Activated CD4-positive, alpha-beta T cell treated with anti-CD3 and anti-CD28 coated beads for 36 hours (primary cell): ENCODE measurements at regions not wholly inside any gene's neighbourhood (a gene's known extent, or its start where the extent isn't known, plus 50 kb on each side); places are given as distances from the start of the nearest gene placed in this dataset.
A peak's percentile ranks its signal among the peaks of the same experiment; 100 is the strongest.
"Not testable (repeated sequence)": the region's sequence is repeated elsewhere in the genome, so short reads cannot be mapped to it uniquely, and the experiment has no call there.

ENCODE experiments used
- ATAC-seq: fragments of 200-7000 bp; cut with Tn5 transposase; one replicate; pipeline ENCODE4 v1.10.0; 2021; ENCODE audit warnings: mild to moderate bottlenecking, moderate library complexity
- CTCF ChIA-PET: fragments of 350-600 bp; sonication (Branson Sonifier 250); formaldehyde crosslinking; loops from one replicate; lab custom pipeline; 2021; ENCODE audit warnings: antibody characterized with exemption; lab: Charles Lee
- POLR2A ChIA-PET: fragments of 350-600 bp; sonication (Branson Sonifier 250); formaldehyde crosslinking; loops from one replicate; lab custom pipeline; 2021; ENCODE audit warnings: antibody characterized with exemption, inconsistent platforms; lab: Charles Lee
- DNase-seq: peaks from one replicate; pipeline ENCODE4 v3.0.0-alpha.2; 2020
- H3K27ac Mint-ChIP-seq: one replicate; pipeline ENCODE4 v1.8.0; 2021; ENCODE audit warnings: mixed read lengths
- H3K27me3 Mint-ChIP-seq: one replicate; pipeline ENCODE4 v1.8.0; 2021; ENCODE audit warnings: mixed read lengths
- H3K36me3 Mint-ChIP-seq: one replicate; pipeline ENCODE4 v1.8.0; 2021; ENCODE audit warnings: low read depth, mixed read lengths
- H3K4me1 Mint-ChIP-seq: one replicate; pipeline ENCODE4 v1.8.0; 2021; ENCODE audit warnings: mixed read lengths
- H3K4me3 Mint-ChIP-seq: one replicate; pipeline ENCODE4 v1.8.0; 2021; ENCODE audit warnings: mild to moderate bottlenecking, moderate library complexity, mixed read lengths
- H3K9me3 Mint-ChIP-seq: one replicate; pipeline ENCODE4 v1.8.0; 2021; ENCODE audit warnings: low read depth, mixed read lengths
- intact Hi-C, 2 experiments: fragments of 100-400 bp; cut with DNase I in 1 of 2; cut with micrococcal nuclease in 1 of 2; formaldehyde crosslinking; loops; one replicate each; pipeline versions ENCODE4 v1.14.2 to v1.15.1; 2022 to 2024; cut with DNase I, micrococcal nuclease

DNA sequence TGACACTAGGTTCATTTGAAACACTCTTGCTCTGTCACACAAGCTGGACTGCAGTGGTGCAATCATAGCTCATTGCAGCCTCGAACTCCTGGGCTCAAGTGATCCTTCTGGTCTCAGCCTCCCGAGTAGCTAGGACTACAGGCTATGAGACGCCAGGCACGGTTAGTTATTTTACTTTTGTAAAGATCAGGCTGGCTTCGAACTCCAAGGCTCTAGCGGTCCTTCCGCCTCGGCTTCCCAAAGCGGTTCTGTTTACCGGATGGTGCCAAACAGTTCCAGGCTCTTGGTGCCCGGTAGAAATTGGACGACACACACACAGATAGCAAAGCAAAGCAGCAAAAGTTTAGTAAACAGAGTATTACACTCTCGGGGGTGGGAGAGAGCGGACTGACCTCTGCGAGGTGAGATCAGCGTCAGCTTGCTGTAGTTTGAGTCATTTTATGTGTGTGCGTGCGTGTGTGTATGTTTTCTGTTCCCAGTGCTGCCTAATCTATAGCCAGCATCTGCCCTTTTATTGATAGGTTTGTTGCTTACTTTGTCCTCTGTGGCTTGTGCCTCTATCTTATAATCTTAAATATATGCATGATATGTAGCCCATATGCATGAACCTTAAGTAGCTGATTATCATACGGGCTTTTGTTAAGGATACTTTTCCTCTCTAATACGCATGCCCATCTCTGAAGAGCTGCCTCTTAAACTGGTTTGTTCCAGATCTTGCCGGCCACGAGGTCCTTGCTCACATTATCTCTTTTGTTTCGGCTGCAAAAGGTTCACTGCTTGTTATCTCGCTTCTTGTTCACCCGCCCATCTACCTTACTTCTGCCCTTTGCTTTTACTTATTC lies 75.2 kb downstream of the OR2B2 start:
- POLR2A ChIA-PET, result interaction anchor here (0.6 to 6.6 kb wide), 21 partner anchors 7 to 1793 kb away, joined by 3 to 349 read pairs (median 5); a partner anchor contains a TSS
- DNase-seq, result peak; percentile 80
- H3K4me1 Mint-ChIP-seq, result peaks cover 23% of the 10 kb centered on the region
- ATAC-seq, result peak; percentile 66
- no peaks in the 10 kb centered on the region for H3K36me3 Mint-ChIP-seq
- CTCF ChIA-PET, result interaction anchor here (0.6 to 5.7 kb wide), 15 partner anchors 13 to 677 kb away, joined by 3 to 24 read pairs (median 3); a partner anchor contains a TSS
- peaks cover 9% of the 10 kb centered on the region for H3K27me3 Mint-ChIP-seq
- H3K4me3 Mint-ChIP-seq, result no peak overlapping the region
- H3K27ac Mint-ChIP-seq, result no peak overlapping the region
- H3K9me3 Mint-ChIP-seq, result no peaks in the 10 kb centered on the region
- intact Hi-C loops, result loop anchor here (1.0 to 10.0 kb wide), 8 partner anchors 13 to 1812 kb away; partner anchors contain the start of gene ZNF165 (in 1 of the 2)

DNA sequence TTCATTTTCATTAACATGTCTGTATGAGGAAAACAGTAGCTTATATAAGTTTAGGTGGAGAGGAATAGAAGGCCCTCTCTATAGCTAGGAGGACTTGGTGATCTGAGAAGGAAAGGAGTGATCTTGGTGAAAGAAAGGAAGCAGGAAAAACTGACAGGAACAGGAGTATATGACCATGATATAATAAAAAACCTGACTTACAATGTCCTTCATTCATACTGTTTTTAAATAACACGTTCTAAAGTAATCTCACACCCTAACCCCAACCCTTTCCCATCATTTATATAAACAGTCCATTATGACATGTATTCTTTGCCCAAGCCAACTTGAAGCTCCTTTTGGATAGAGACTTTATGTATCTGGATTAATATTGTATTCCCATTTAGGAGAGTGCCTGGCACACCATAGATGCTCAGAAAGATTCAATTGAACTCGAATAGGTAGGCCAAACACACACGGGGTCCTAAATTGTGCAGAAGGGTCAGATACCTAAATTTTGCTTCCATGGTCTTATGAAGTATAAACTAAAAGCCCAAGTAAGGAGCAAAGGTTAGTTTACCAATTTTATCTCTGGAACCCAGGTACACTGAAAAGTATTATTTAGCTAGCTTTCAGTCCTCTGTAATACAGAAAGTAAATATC lies 75.9 kb downstream of the OR2B2 start:
- Mint-ChIP-seq H3K4me1 (peaks cover 25% of the 10 kb centered on the region), H3K9me3 (no peaks in the 10 kb centered on the region), H3K27me3 (peaks cover 7% of the 10 kb centered on the region), H3K27ac (no peak overlapping the region), H3K36me3 (no peaks in the 10 kb centered on the region), H3K4me3 (no peak overlapping the region)
- DNase-seq (no peak), ATAC-seq (no peak)
- CTCF ChIA-PET, result interaction anchor here (0.9 to 5.7 kb wide), 11 partner anchors 12 to 676 kb away, joined by 3 to 24 read pairs (median 4); a partner anchor contains a TSS
- POLR2A ChIA-PET, result interaction anchor here (0.6 to 6.6 kb wide), 17 partner anchors 12 to 697 kb away, joined by 3 to 349 read pairs (median 7); a partner anchor contains a TSS
- intact Hi-C loops, result loop anchor here (2.0 to 10.0 kb wide), 6 partner anchors 21 to 1811 kb away; partner anchors contain the start of gene ZNF165 (in 1 of the 2)

DNA sequence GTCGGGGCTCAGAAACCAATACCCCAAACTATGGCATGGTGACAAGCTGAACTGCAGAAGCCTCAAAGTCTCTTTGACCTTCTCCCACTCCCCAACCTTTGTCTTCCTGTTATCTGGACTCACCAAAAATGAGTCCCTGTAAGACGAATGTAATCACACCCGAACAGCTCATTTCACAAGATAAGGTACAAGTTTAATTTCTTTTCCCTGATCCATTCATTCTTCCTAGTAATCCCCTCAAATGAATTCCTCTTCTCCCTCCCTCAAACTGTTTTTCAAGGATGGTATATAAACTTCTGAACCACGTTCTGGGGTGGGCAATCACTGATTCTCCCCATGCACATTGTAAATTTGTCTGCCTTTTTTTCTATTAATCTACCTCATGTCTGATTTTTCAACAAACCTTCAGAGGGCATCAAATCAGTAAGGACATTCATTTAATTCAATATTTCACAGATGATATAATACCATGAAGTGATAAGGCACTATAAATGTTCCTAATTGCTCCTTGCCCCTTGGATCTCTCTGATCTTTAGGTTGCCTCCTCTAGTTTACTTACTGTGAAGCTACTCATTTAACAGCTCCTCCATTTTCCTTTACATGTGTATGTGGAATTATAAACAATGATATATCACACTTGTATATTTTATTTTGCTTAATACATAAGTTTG lies 77.2 kb downstream of the OR2B2 start:
- ATAC-seq (no peak), DNase-seq (no peak)
- Mint-ChIP-seq H3K27ac (peak overlapping the region; percentile 78), H3K27me3 (peaks cover 5% of the 10 kb centered on the region), H3K4me3 (peak overlapping the region; percentile 1), H3K4me1 (peaks cover 31% of the 10 kb centered on the region), H3K9me3 (no peaks in the 10 kb centered on the region), H3K36me3 (no peaks in the 10 kb centered on the region)
- POLR2A ChIA-PET, result interaction anchor here (0.6 to 6.6 kb wide), 6 partner anchors 11 to 56 kb away, joined by 4 to 349 read pairs (median 26); a partner anchor contains a TSS
- intact Hi-C loops, result loop anchor here (5.0 to 10.0 kb wide), 5 partner anchors 247 to 1810 kb away; partner anchors contain the start of gene ZNF165 (in 1 of the 2)
- CTCF ChIA-PET, result interaction anchor here (0.9 to 5.7 kb wide), 8 partner anchors 11 to 61 kb away, joined by 3 to 24 read pairs (median 4); a partner anchor contains a TSS

DNA sequence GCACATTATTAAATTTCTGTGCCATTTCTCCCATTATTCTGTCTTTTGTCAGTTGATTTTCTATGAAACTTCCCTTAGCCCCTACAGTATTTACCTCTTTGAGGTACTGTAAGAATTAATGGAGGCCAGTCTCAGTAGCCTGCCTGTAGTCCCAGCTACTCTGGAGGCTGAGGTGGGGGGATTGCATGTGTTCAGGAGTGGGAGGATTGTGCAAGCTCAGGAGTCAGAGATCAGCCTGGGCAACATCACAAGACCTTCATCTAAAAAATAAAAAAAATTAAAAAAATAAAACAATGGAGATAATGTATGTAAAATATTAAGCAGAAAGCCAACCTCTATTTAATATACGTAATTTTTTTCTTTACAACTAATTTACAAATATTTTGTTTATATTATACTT lies 77.8 kb downstream of the OR2B2 start:
- intact Hi-C loops, result loop anchor here (10.0 kb wide), 3 partner anchors 300 to 1810 kb away; a partner anchor contains a TSS
- Mint-ChIP-seq H3K4me3 (no peak overlapping the region), H3K36me3 (no peaks in the 10 kb centered on the region), H3K9me3 (no peaks in the 10 kb centered on the region), H3K27me3 (no peaks in the 10 kb centered on the region), H3K27ac (peak overlapping the region; percentile 25), H3K4me1 (peaks cover 31% of the 10 kb centered on the region)
- no peak for ATAC-seq
- POLR2A ChIA-PET, result interaction anchor here (0.6 to 6.6 kb wide), 5 partner anchors 10 to 688 kb away, joined by 4 to 349 read pairs (median 13); a partner anchor contains a TSS
- no peak for DNase-seq
- CTCF ChIA-PET, result interaction anchor here (0.9 to 5.7 kb wide), 4 partner anchors 10 to 61 kb away, joined by 3 to 24 read pairs (median 10); a partner anchor contains a TSS

DNA sequence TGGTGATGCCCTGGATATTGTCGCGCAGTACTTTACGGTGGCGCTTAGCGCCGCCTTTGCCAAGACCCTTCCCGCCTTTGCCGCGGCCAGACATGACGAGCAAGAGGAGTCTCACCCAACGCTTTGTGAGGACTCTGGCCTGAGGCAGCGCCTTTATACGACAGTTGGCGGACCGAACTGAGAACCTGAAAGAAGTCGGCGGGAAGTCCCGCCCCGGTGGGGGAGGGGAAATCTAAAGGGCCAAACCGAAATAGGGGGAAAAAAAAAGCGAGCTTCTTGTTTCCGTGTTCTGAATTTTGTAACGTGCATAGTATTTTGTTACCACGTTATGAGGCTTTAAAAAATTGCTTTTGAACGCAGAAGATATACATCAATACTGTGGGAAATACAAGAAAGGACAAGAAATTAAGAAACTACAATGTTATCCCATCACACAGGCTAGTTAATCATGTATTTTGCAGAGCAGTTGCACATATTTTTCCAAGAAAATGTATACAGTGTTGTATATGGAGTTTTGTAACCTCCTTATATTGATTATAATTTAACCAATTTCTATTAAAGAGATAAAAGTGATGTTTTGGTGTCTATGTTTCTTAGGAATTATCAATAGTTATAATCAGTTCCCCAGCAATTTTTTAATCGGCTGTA lies 80.6 kb downstream of the OR2B2 start:
- peak; percentile 90 for DNase-seq
- Mint-ChIP-seq H3K4me3 (peak overlapping the region; percentile 84), H3K4me1 (peaks cover 31% of the 10 kb centered on the region), H3K27ac (peak overlapping the region; percentile 96)
- POLR2A ChIA-PET, result interaction anchor here (0.6 to 3.7 kb wide), 10 partner anchors 8 to 699 kb away, joined by 3 to 54 read pairs (median 5); a partner anchor contains a TSS
- CTCF ChIA-PET, result interaction anchor here (1.3 kb wide), 1 partner anchor 36 kb away, joined by 3 read pairs; no protein-coding TSS in a partner anchor
- intact Hi-C loops, result loop anchor here (10.0 kb wide), 3 partner anchors 303 to 1807 kb away; a partner anchor contains a TSS
- H3K36me3 Mint-ChIP-seq, H3K9me3 Mint-ChIP-seq, H3K27me3 Mint-ChIP-seq: not testable (repeated sequence)
- ATAC-seq, result peak; percentile 91

DNA sequence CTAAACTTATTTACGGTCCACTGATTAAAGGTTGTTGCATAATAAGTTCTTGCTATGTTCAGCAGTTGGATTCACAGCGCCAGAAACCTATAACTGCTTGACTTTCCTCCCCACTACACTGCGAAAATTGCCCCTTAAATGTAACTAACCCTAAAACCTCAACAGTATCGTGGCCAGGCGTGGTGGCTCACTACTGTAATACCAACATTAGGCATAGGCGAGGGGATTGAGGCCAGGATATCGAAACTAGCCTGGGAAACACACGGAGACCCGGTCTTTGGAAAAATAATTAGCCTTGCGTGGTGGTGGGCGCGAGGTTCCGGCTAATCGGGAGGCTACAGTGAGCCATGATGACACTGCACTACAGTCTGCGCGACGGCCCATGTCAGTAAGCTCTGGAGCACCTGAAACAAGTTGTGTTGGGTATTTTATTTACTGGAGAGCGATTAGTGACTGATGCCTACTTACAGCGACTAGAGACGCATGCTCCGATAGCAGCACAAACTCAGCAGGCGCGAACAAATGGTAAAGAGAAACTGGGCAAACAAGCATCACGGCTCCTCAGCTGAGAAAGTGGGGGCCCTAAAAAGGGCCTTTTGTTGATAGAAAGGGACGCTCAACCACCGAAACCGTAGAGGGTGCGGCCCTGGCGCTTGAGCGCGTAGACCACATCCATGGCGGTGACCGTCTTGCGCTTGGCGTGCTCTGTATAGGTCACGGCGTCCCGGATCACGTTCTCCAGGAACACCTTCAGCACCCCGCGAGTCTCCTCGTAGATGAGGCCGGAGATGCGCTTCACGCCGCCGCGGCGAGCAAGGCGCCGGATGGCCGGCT lies 81.4 kb downstream of the OR2B2 start:
- DNase-seq (peak; percentile 68), ATAC-seq (peak; percentile 76)
- H3K27me3 Mint-ChIP-seq, H3K36me3 Mint-ChIP-seq, H3K9me3 Mint-ChIP-seq: not testable (repeated sequence)
- H3K27ac Mint-ChIP-seq, result peak overlapping the region; percentile 96
- ChIA-PET CTCF (interaction anchor here (1.0 to 1.3 kb wide), 2 partner anchors 35 to 41 kb away, joined by 3 read pairs; a partner anchor contains a TSS), POLR2A (interaction anchor here (0.7 to 3.7 kb wide), 9 partner anchors 16 to 699 kb away, joined by 4 to 54 read pairs (median 5); a partner anchor contains a TSS)
- intact Hi-C loops, result loop anchor here (10.0 kb wide), 3 partner anchors 304 to 1806 kb away; a partner anchor contains a TSS
- H3K4me1 Mint-ChIP-seq, result peaks cover 26% of the 10 kb centered on the region
- peak overlapping the region; percentile 84 for H3K4me3 Mint-ChIP-seq

DNA sequence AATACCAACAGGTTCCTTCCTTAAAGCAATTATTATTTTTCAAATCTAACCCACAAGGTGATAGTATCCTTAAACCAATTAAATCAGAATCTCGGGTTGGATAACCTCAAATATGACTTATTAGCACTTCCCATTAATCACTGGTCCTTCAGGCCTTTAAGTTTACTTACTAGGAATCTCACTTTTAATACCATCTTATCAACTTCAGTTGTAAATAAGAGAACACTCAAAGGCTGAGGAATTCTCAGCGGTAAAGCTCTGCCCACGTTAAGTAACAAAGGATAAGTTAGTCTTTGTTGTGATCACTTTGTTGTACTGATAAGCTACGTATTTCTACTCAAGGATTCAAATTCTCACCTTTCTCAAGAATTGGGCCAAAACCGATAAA lies 82.0 kb downstream of the OR2B2 start:
- Mint-ChIP-seq H3K36me3 (peaks cover under 1% of the 10 kb centered on the region), H3K27me3 (no peaks in the 10 kb centered on the region), H3K4me1 (peaks cover 30% of the 10 kb centered on the region), H3K4me3 (peak overlapping the region; percentile 84), H3K9me3 (no peaks in the 10 kb centered on the region), H3K27ac (peak overlapping the region; percentile 96)
- DNase-seq (no peak), ATAC-seq (no peak)
- CTCF ChIA-PET, result interaction anchor here (1.0 to 1.3 kb wide), 2 partner anchors 34 to 42 kb away, joined by 3 read pairs; a partner anchor contains a TSS
- POLR2A ChIA-PET, result interaction anchor here (0.6 to 3.7 kb wide), 10 partner anchors 7 to 698 kb away, joined by 3 to 54 read pairs (median 5); a partner anchor contains a TSS
- intact Hi-C loops, result loop anchor here (10.0 kb wide), 3 partner anchors 305 to 1805 kb away; a partner anchor contains a TSS

DNA sequence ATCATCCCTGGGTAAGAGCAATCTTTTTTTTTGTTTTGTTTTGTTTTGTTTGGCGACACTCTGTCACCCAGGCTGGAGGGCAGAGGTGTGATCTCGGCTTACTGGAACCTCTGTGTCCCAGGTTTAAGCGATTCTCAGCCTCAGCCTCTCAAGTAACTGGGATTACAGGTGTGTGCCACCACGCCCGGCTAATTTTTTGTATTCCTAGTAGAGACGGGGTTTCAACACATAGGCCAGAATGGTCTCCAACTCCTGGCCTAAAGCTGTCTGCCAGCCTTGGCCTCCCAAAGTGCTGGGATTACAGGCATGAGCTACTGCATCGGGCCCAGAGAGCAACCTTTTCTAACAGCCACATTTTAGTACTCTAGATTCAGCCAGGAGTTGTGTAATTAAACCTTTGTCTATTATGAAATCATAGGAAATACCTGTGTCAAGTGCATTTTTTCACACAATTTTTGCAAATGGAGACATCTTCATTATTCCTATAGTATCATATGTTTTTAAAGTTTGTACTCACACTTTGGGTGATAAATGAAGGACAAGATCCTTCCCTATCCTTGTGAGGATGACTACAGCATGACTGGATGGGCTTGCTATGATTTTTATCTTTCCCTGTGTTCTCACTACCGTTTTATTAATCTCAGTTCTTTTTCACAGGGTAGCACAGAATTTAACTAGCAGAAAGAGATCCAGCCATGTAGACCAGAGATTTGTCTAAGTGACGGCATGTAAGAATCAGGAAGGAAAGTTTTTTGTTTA lies 82.6 kb downstream of the OR2B2 start:
- no peaks in the 10 kb centered on the region for H3K27me3 Mint-ChIP-seq
- CTCF ChIA-PET, result interaction anchor here (1.0 kb wide), 1 partner anchor 42 kb away, joined by 3 read pairs; a partner anchor contains a TSS
- H3K36me3 Mint-ChIP-seq, result peaks cover 3% of the 10 kb centered on the region
- DNase-seq, result no peak
- H3K4me1 Mint-ChIP-seq, result peaks cover 28% of the 10 kb centered on the region
- POLR2A ChIA-PET, result interaction anchor here (0.6 to 3.7 kb wide), 8 partner anchors 8 to 698 kb away, joined by 3 to 54 read pairs (median 8); a partner anchor contains a TSS
- H3K4me3 Mint-ChIP-seq, result peak overlapping the region; percentile 84
- intact Hi-C loops, result loop anchor here (10.0 kb wide), 3 partner anchors 305 to 1805 kb away; a partner anchor contains a TSS
- no peaks in the 10 kb centered on the region for H3K9me3 Mint-ChIP-seq
- no peak for ATAC-seq
- peak overlapping the region; percentile 96 for H3K27ac Mint-ChIP-seq

DNA sequence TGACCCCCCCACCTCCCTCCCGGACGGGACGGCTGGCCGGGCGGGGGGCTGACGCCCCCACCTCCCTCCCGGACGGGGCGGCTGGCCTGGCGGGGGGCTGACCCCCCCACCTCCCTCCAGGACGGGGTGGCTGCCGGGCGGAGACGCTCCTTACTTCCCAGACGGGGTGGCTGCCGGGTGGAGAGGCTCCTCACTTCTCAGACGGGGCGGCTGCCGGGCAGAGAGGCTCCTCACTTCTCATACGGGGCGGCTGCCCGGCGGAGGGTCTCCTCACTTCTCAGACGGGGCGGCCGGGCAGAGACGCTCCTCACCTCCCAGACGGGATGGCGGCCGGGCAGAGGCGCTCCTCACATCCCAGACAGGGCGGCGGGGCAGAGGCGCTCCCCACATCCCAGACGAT lies 84.7 kb downstream of the OR2B2 start:
- H3K36me3 Mint-ChIP-seq, CTCF ChIA-PET, H3K27ac Mint-ChIP-seq, DNase-seq, H3K27me3 Mint-ChIP-seq, H3K4me3 Mint-ChIP-seq, POLR2A ChIA-PET, H3K9me3 Mint-ChIP-seq, intact Hi-C loops, ATAC-seq: not testable (repeated sequence)
- H3K4me1 Mint-ChIP-seq, result peaks cover 29% of the 10 kb centered on the region
